Lower leg skin (tissue), 3 donors: ENCODE measurements at regions not wholly inside any gene's neighbourhood (a gene's known extent, or its start where the extent isn't known, plus 50 kb on each side); places are given as distances from the start of the nearest gene placed in this dataset.

Experiments
- CTCF ChIP-seq, 3 donors: fragments of 450-650 bp; IDR thresholded peaks; one replicate each; pipeline ENCODE4 v1.5.1; 2016; ENCODE audit warnings: antibody characterized with exemption in 3 of 3, mild to moderate bottlenecking in 3 of 3, moderate library complexity in 2 of 3
- POLR2A ChIP-seq, 2 donors: fragments of 450-650 bp; IDR thresholded peaks; one replicate each; pipeline ENCODE4 v1.6.1; 2016 to 2017; ENCODE audit warnings: antibody characterized with exemption in 2 of 2, mild to moderate bottlenecking in 1 of 2, moderate library complexity in 1 of 2

- TF ChIP-seq CTCF (IDR thresholded peaks at IDR 0.05) (no peak), POLR2A (IDR thresholded peaks at IDR 0.05) (no peak)
These were observed 408.1 kb upstream of the CTNND2 start for GRCh38 chr5:12312343-12312742.
